ENCODE measurements at regions not wholly inside any gene's neighbourhood (a gene's known extent, or its start where the extent isn't known, plus 50 kb on each side); places are given as distances from the start of the nearest gene placed in this dataset.
"Not testable (repeated sequence)": the region's sequence is repeated elsewhere in the genome, so short reads cannot be mapped to it uniquely, and the experiment has no call there.

DNA sequence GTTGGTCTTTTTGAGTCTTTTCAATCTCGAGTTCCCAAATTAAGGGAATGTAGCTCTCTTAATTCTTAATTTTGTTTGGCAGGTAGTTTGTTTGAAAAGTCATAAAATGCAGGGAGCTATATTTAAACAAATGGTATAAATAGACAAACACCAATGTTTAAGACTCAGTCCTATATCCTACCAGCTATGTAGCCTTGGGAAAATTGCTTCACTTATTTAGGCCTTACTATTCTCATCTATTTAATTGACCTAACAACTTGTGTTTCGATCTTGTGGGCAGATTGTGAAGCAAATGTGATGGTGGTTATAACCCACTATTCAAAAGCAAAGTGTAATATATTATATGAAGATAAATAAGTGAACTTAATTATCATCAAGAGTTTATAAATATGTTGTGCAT is 167.3 kb upstream of the KCTD3 start:
- DNase-seq (ENCODE audit: low read depth, low spot score): no peak
- H3K27ac ChIP-seq: no peak overlapping the region

DNA sequence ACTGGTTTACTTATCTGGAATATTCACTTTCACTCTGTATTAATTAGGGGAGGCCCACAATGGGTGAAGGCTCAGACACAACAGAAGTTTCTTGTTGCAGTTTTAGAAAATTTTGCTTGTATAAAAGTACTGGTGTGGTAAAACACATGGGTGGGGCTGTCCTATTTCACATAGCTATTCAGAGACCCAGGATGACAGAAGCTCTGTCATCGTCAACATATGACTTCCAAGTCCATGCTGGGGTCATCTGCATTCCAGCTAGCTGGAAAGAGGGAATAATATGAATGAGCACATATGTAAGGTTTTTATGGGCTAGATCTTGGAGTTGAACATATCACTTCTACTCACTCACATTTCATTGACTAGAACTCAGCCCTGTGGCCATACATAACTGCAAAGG is 166.4 kb upstream of the KCTD3 start:
- no peak for DNase-seq (ENCODE audit: low read depth, low spot score)
- H3K27ac ChIP-seq: no peak overlapping the region

DNA sequence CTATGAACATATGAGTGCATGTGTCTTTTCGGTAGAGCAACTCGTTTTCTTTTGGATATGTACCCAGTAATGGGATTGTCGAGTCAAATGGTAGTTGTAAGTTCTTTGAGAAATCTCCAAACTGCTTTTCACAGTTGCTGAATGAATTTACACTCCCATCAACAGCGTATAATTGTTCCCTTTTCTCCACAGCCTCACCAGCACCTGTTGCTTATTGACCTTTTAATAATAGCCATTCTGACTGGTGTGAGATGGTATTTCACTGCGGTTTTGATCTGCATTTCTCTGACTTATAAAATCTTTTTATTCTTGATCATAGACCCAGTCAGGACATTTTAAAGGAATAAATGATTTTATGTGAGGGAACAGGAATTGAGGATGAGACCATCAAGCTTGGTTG is 165.0 kb upstream of the KCTD3 start:
- DNase-seq (ENCODE audit: low read depth, low spot score): no peak
- H3K27ac ChIP-seq: no peak overlapping the region

DNA sequence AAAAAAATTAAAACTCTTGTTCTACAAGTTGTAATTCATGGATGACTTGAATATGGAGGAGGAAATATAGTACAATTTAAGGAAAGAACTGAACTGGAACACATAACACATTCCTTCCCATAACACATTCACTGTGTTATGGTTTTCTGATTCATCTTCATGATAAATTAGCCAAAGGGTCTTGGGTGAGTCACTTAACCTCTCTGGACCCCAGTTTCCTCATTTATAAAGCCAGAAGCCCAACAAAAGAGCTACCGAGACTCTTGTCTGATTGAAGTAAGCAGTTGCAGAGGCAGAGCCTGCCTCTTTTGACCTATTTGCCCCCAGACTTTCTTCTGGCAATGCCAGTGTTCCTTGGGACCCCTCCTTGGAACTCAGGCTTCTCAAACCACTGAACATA is 161.9 kb upstream of the KCTD3 start:
- no peak for DNase-seq (ENCODE audit: low read depth, low spot score)
- H3K27ac ChIP-seq: no peak overlapping the region

DNA sequence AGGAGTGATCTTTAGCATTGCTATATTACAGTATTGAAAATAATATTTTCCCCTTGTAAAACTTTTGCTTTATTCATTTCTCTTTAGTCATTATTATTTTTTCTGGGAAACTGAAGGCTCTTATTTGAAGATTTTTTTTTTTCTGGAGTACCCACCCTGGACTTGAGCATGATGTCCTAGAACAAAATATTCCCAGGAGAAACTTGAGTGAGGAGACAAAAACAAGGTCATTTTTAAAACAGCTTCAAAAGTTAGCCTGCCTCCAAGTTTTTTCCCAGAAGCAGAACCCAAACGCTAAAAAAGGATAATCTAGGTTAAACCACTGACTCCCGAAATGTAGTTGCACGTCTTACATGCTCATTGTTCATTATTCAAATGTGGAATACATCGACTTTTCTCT is 160.2 kb upstream of the KCTD3 start:
- no peak overlapping the region for H3K27ac ChIP-seq
- DNase-seq (ENCODE audit: low read depth, low spot score): no peak

DNA sequence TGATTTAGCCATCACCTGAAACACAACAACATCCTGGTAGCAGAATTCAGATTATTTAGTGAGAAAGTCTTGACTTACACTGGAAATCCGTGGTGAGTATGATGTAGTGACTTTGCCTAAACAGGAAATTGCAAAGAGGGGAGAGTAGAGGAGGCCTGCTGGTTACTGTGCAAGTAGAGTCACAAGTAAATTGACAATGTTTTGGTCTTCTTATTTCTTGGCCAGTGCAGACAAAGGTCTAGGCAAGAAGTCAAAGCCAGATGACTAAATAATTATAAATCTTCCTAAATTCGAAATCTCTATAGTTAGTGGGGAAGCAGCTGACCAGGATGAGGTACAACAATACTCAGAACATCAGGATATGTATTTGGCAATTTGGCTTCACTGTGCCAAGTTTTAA is 159.5 kb upstream of the KCTD3 start:
- H3K27ac ChIP-seq: no peak overlapping the region
- no peak for DNase-seq (ENCODE audit: low read depth, low spot score)

DNA sequence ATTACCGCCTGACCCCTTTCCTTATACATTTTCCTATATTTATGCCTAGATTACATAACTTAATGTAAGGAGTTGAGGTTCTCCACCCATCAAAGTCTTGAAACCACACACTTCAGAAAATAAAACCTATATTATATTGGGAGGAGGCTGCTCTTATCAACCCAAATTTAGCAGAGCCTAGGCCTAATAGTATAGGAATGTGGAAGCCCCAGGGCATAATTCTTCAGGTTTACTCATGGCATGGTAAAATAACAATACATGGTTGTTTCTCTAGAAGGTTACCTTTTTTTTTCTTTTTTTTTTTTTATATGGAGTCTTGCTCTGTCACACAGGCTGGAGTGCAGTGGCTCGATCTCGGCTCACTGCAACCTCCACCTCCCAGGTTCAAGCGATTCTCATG is 157.6 kb upstream of the KCTD3 start:
- DNase-seq (ENCODE audit: low read depth, low spot score); H3K27ac ChIP-seq: not testable (repeated sequence)

DNA sequence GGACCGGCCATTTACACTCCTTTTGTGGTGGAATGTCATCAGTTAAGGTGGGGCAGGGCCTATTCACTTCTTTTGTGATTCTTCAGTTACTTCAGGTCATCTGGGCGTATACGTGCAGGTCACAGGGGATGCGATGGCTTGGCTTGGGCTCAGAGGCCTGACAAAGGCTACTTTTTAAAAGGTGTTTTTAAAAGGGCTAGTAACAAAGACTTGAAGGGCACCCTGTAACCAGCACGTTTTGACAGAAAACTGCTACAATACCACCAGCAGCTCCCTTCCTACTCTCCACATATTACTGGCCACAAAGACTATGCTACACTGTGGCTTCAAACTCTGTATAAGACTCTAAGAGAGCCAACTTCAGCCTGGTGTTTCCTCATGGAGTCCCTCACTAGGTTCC is 151.6 kb upstream of the KCTD3 start:
- H3K27ac ChIP-seq; DNase-seq (ENCODE audit: low read depth, low spot score): not testable (repeated sequence)

DNA sequence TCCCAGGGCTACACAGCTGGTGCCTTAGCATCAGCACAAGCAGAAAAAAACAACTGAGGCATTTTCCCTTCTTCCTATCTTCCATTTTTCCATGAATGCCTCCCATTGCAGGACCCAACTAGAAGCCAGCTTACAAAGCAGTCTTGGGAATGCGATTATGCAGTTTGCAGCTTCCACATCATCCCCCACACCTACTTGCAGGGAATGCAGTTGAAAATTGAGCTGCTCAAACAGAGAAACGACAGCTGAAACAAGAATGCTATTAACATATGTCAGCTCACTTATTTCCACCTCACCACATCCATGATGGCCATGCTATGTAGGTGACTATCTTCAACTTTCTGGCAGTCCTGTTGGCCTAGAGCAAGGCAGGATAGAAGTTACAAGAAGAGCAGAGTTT is 150.6 kb upstream of the KCTD3 start:
- no peak for DNase-seq (ENCODE audit: low read depth, low spot score)
- no peak overlapping the region for H3K27ac ChIP-seq

DNA sequence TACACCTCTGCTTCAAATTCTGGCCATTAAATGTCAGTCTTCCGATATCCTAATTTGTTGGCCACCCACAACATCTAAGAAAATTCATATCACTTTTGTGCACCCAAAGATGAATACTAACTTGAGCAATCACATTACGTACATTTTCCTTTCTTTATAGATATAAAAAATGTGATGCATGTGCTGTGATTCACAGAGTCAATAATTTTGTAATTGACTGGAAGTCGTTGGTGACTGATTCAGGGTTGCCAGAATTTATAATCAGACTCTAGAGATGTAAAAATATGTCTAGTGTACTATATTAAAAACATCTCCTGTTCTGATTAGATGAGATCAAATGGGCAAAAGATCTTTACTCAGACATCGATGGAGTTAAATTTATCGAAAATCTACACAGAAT is 150.0 kb upstream of the KCTD3 start:
- H3K27ac ChIP-seq: no peak overlapping the region

DNA sequence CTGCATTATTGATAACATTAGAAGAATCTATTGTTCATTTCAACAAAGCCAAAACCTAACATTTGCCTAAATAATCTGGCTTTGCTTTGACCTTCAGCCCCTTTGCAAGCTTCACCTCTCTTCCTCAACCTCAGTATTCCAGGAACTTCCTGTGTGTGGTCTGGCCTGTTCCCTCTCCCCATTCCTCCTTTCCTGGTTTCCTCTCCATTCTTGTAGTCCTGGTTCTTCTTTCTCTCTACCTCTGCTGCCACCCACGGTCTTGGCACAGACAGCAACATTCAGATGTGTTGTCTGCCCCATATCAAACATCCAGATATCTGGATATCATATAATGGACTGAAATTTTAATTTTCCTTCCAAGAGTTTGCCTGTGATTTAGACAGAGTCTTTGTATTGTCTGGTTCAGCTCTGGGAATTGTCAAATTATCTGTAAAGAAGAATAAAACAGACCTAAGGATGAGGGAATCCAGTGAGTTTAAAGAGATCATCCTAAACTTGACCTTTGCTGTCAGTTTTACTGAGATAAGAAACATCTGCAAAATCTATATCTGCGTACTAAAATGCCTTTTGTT is 148.1 kb upstream of the KCTD3 start:
- no peak overlapping the region for H3K27ac ChIP-seq
- no peak for DNase-seq (ENCODE audit: low read depth, low spot score)

More for the DNA sequence above, 150.0 kb upstream of the KCTD3 start:
- DNase-seq (ENCODE audit: low read depth, low spot score): no peak

DNA sequence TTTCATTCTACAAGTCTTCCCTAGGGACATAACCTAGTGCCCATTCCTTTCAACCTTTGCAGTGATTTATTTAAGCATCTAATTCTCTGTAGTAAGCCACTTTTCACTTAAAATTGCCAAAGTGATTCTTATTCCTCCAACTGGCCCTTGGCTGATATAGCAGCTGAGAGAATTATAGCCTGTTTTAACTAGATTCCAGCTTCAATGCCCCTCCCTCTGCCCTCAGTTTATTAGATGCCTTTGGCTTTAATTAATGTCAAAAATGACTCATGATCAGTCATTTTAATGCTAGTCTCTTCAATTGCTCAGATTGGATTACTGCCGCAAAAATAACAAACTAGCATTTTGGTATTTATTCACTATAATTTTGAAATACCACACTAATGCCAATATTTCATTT is 145.4 kb upstream of the KCTD3 start:
- no peak overlapping the region for H3K27ac ChIP-seq
- no peak for DNase-seq (ENCODE audit: low read depth, low spot score)

DNA sequence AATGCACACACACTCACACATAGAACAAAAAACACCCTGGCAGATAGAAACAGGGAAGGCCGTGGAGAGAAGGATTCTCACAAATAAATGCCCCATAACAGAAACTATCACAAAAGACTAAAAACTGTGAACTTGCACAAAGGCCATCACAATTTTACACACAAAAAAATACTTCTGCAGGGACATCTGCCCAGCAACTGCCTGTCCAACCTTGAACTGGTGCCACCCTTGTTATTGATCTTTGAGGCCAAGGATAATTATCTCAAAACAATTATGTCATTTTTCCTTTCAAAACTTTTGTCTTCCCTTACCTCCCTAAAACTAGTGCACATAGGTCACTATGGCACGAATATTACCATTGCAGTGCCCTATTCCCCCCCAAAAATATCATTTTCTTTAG is 143.8 kb upstream of the KCTD3 start:
- DNase-seq (ENCODE audit: low read depth, low spot score): no peak
- H3K27ac ChIP-seq: no peak overlapping the region

DNA sequence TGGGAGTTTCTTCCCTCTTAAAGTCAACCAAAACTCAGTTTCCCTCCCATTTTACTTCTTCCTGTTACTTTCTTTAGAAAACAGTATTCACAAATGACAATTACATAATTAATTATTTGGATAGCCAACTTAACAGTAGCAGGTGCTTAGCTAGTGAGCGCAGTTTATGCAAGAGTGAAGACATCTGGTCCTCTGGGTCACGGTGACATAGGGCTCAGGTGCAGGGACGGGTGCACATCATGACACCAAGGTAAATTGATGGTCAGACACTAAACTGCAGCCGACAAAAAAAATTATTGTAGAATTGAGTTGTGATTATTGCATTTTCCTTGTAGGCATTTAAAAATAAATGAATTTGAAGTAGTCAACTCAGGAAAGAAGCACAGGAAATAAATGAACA is 142.0 kb upstream of the KCTD3 start:
- no peak overlapping the region for H3K27ac ChIP-seq
- no peak for DNase-seq (ENCODE audit: low read depth, low spot score)

DNA sequence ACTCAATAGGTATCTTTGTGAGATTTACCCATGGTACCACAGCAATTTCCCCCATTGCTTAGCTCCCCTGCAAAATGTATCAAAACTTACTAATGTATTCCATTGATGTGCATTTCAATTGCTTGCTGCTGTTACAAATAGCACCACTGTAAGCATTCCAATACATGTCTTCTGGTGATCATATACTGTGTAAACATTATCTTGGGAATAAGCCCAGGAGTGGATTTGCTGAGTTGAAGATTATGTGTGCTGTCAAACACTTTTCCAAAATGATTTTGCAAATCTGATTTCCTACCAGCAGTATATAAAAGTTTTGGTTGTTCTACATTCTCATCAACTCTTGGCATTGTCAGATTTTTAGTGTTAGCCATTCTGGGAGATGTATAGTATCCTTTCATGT is 141.0 kb upstream of the KCTD3 start:
- no peak for DNase-seq (ENCODE audit: low read depth, low spot score)
- H3K27ac ChIP-seq: no peak overlapping the region

DNA sequence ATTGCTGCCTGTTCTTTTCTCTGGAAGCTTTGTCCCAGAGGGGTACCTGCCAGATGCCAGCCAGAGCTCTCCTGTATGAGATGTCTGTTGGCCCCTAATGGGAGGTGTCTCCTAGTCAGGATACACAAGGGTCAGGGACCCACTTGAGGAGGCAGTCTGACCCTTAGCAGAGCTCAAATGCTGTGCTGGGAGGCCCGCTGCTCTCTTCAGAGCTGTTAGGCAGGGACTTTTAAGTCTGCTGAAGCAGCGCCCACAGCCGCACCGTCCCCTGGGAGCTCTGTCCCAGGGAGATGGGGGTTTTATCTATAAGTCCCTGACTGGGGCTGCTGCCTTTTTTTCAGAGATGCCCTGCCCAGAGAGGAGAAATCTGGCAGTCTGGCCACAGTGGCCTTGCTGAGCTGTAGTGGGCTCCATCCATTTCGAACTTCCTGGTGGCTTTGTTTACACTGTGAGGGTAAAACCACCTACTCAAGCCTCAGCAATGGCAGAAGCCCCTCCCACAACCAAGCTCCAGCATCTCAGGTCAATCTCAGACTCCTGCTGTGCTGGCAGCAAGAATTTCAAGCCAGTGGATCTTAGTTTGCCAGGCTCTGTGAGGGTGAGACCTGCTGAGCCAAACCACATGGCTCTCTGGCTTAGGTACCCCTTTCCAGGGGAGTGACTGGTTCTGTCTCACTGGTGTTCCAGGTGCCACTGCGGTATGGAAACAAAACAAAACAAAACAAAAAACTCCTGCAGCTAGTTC is 134.4 kb upstream of the KCTD3 start:
- DNase-seq (ENCODE audit: low read depth, low spot score); H3K27ac ChIP-seq: not testable (repeated sequence)

DNA sequence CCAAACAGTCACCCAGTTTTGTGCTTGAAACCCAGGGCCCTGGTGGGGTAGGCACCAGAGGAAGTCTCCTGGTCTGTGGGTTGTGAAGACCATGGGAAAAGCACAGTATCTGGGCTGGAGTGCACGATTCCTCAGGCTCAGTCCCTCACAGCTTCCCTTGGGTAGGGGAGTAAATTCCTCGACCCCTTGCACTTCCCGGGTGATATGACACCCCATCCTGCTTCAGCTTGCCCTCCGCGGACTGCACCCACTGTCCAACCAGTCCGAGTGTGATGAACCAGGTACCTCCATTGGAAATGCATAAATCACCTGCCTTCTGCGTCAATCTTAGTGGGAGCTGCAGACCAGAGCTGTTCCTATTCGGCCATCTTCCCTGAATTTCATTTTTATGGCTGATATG is 133.9 kb upstream of the KCTD3 start:
- no peak for DNase-seq (ENCODE audit: low read depth, low spot score)
- no peak overlapping the region for H3K27ac ChIP-seq

DNA sequence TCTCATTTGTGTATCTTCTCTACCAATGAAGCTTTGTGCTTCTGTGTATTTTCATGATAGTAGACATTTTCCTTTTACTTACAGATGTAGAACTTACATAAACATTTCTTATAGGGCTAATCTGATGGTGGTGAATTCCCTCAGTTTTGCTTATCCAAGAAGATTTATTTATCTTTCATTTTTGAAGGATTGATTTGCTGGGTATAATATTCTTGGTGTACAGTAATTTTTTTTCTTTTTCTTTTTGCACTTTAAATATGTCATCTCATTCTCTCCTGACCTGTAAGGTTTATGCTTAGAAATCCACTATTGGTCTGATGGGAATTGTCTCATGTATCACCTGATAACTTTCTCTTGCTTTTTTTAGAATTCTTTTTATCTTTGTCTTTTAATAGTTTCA is 127.6 kb upstream of the KCTD3 start:
- DNase-seq (ENCODE audit: low read depth, low spot score): no peak
- H3K27ac ChIP-seq: no peak overlapping the region

DNA sequence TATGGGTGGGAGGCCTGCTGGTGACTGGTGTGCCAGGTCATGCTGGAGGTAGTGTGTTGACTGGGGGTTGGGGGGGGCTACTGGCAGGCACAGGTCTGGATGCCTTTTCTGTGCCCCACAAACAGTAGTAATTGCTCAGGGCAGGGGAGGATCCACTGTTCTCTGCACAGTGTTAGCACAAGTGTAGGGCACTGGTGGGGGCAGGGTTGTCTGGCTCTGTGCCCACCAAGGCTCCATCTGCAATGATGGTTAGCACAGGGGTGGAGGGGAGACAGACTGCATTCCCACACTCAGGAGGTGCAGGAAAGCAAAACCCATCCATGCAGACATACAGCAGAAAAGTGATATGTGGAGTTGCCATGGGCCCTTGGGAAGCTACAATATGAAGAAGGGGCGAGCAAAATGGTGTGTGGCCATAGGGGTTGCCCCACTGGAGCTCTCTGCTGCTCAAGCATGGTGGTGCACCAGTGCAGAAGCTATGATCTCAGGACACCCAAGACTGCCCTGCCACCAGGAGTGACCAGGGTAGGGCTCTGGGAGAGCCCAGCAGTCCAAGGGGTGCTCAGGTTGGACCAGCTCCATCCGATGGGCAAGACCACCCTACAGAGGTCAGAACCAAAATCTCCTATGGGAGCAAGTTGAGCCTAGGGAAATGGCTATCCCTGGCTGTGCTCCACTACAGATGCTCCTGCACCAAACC is 122.2 kb upstream of the KCTD3 start:
- no peak overlapping the region for H3K27ac ChIP-seq
- DNase-seq (ENCODE audit: low read depth, low spot score): no peak

DNA sequence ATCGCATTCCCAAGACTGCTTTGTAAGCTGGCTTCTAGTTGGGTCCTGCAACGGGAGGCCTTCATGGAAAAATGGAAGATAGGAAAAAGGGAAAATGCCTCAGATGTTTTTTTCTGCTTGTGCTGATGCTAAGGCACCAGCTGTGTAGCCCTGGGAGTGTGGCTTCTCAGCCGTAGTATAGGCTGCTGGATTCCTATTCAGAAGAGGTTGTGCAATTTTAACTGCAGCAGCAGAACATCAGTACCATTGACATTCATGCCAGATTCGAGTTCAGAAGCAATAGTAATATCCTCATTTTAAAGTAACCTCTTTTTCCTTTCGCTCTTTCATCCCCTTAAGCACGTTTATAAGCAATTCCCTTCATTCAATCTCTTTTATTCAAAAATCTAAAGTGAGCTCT is 119.1 kb upstream of the KCTD3 start:
- not testable (repeated sequence) for DNase-seq (ENCODE audit: low read depth, low spot score)

DNA sequence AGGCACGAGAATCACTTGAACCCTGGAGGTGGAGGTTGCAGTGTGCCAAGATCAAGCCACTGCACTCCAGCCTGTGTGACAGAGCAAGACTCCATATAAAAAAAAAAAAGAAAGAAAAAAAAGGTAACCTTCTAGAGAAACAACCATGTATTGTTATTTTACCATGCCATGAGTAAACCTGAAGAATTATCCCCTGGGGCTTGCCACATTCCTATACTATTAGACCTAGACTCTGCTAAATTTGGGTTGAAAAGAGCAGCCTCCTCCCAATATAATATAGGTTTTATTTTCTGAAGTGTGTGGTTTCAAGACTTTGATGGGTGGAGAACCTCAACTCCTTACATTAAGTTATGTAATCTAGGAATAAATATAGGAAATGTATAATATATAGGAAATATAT is 118.0 kb upstream of the KCTD3 start:
- not testable (repeated sequence) for DNase-seq (ENCODE audit: low read depth, low spot score); H3K27ac ChIP-seq

More for the DNA sequence above, 119.1 kb upstream of the KCTD3 start:
- H3K27ac ChIP-seq: not testable (repeated sequence)

DNA sequence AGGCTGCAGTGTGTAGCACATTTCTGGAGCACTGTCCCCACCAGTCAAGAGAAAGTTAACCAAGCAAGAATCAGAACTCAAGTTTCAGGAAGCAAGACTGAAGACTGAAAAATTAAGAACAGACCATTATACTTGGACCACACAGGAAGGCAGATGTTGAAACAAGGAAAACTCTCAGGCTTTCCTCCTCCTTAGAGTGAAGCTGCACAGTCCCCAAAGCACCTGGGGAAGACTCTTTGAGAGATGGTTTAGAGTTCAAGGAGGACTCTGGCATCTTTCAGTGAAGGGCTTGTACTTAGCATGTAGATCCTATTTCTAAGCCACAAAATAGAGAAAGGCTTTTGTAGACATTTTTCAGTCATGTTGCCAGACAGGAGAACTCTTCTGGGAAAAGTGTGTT is 113.7 kb upstream of the KCTD3 start:
- H3K27ac ChIP-seq: no peak overlapping the region
- DNase-seq (ENCODE audit: low read depth, low spot score): no peak
